ENCODE measurements at regions not wholly inside any gene's neighbourhood (a gene's known extent, or its start where the extent isn't known, plus 50 kb on each side); places are given as distances from the start of the nearest gene placed in this dataset.

GRCh38 chr11:11774928-11775327 lies 66.8 kb upstream of the USP47 start:
- Histone ChIP-seq H2AFZ (ENCODE audit: low read length) (no peak overlapping the region), H3K36me3 (replicated peaks in 1 of 2; ENCODE audit: control insufficient read depth in 1 of 2, insufficient read depth in 2 of 2, low read length in 2 of 2) (no peaks in the 10 kb centered on the region), H3K9me3 (ENCODE audit: low read length) (no peaks in the 10 kb centered on the region), H3K79me2 (ENCODE audit: insufficient read depth, low read length) (no peaks in the 10 kb centered on the region), H3K27ac (ENCODE audit: extremely low read length, insufficient read depth, low read length) (no peak overlapping the region), H3K4me3 (replicated peaks in 1 of 3; ENCODE audit: insufficient read depth in 1 of 3, low read depth in 2 of 3, low read length in 3 of 3) (no peak overlapping the region), H3K4me2 (ENCODE audit: low read depth, low read length) (no peak overlapping the region), H4K20me1 (ENCODE audit: insufficient read depth, low read length) (no peaks in the 10 kb centered on the region), H3K27me3 (ENCODE audit: control insufficient read depth in 1 of 2, insufficient read depth in 2 of 2, low read length in 2 of 2) (peaks cover 2 to 22% of the 10 kb centered on the region in 2 experiments; a peak in 3 of 5 replicates), H3K4me1 (ENCODE audit: insufficient read depth, low read length) (no peaks in the 10 kb centered on the region), H3K9ac (ENCODE audit: insufficient read depth, low read depth, low read length) (no peak overlapping the region)
- CTCF ChIA-PET (ENCODE audit: low intra/inter-chr PET ratio, low total read pairs): no interaction called here
- ATAC-seq: no peak
- BruUV-seq (replicated peaks): no TSS peak
- no peak for FAIRE-seq
- DNase-seq (ENCODE audit: low spot score): no peak
- intact Hi-C loops (cut with micrococcal nuclease; ENCODE audit: unreplicated experiment): no loop called here
- in situ Hi-C loops (cut with HindIII; ENCODE audit: extremely low pct_ligation_motif_present, low pct_unique_long_range_greater_than_20kb): loop anchor here (25.0 kb wide), 1 partner anchor 838 kb away; no protein-coding TSS in a partner anchor
- TF ChIP-seq ZNF234 (CRISPR knock-in tag; conservative IDR thresholded peaks at IDR 0.05) (no peak), NFYB (CRISPR knock-in tag; IDR thresholded peaks at IDR 0.05) (no peak)
- POLR2A ChIA-PET: no interaction called here
- WGBS (ENCODE audit: low lambda C conversion rate): 25% methylated on average over 2 of the region's 2 CpGs

- Histone ChIP-seq H3K4me1 (ENCODE audit: insufficient read depth, low read length) (no peaks in the 10 kb centered on the region), H4K20me1 (ENCODE audit: insufficient read depth, low read length) (no peaks in the 10 kb centered on the region), H3K27ac (ENCODE audit: extremely low read length, insufficient read depth, low read length) (no peak overlapping the region), H3K79me2 (ENCODE audit: insufficient read depth, low read length) (no peaks in the 10 kb centered on the region), H3K36me3 (replicated peaks in 1 of 2; ENCODE audit: control insufficient read depth in 1 of 2, insufficient read depth in 2 of 2, low read length in 2 of 2) (no peaks in the 10 kb centered on the region), H2AFZ (ENCODE audit: low read length) (no peak overlapping the region), H3K27me3 (ENCODE audit: control insufficient read depth in 1 of 2, insufficient read depth in 2 of 2, low read length in 2 of 2) (peaks cover 2 to 18% of the 10 kb centered on the region in 2 experiments; a peak in 3 of 5 replicates), H3K9me3 (ENCODE audit: low read length) (no peaks in the 10 kb centered on the region), H3K4me3 (replicated peaks in 1 of 3; ENCODE audit: insufficient read depth in 1 of 3, low read depth in 2 of 3, low read length in 3 of 3) (no peak overlapping the region), H3K9ac (ENCODE audit: insufficient read depth, low read depth, low read length) (no peak overlapping the region), H3K4me2 (ENCODE audit: low read depth, low read length) (no peak overlapping the region)
- in situ Hi-C loops (cut with HindIII; ENCODE audit: extremely low pct_ligation_motif_present, low pct_unique_long_range_greater_than_20kb) (no loop called here), intact Hi-C loops (cut with micrococcal nuclease; ENCODE audit: unreplicated experiment) (no loop called here)
- ChIA-PET POLR2A (no interaction called here), CTCF (ENCODE audit: low intra/inter-chr PET ratio, low total read pairs) (no interaction called here)
- ATAC-seq (no peak), FAIRE-seq (no peak), DNase-seq (ENCODE audit: low spot score) (no peak)
- 0% methylated on average over 1 of the region's 1 CpG for WGBS (ENCODE audit: low lambda C conversion rate)
- BruUV-seq (replicated peaks): no TSS peak
- TF ChIP-seq ZNF143 (CRISPR knock-in tag; IDR thresholded peaks at IDR 0.05): no peak
- no peak for TF ChIP-seq RAD51 (IDR thresholded peaks at IDR 0.05; ENCODE audit: borderline replicate concordance)
- TF ChIP-seq ZNF589 (CRISPR knock-in tag; conservative IDR thresholded peaks at IDR 0.05): no peak
- TF ChIP-seq NCOA1 (CRISPR knock-in tag; IDR thresholded peaks at IDR 0.05): no peak
- TF ChIP-seq ZNF572 (CRISPR knock-in tag; IDR thresholded peaks at IDR 0.05): no peak
- TF ChIP-seq ZNF430 (CRISPR knock-in tag; IDR thresholded peaks at IDR 0.05): no peak
- TF ChIP-seq CREBL2 (CRISPR knock-in tag; IDR thresholded peaks at IDR 0.05; ENCODE audit: borderline replicate concordance): no peak
Observed at GRCh38 chr11:11772865-11773515, 68.8 kb upstream of the USP47 start.
